Gastroesophageal sphincter (tissue), 3 donors: ENCODE measurements at regions not wholly inside any gene's neighbourhood (a gene's known extent, or its start where the extent isn't known, plus 50 kb on each side); places are given as distances from the start of the nearest gene placed in this dataset.

Experiments used
- CTCF ChIP-seq, 4 experiments: fragments of 200-600 bp in 2 of 4; fragments of 450-650 bp in 2 of 4; sonication (generic) in 1 of 4; IDR thresholded peaks; one replicate each; pipeline ENCODE4 v1.5.1; 2017 to 2019; ENCODE audit warnings: antibody characterized with exemption in 4 of 4, mild to moderate bottlenecking in 2 of 4, moderate library complexity in 2 of 4
- EP300 ChIP-seq: sonication (generic); formaldehyde crosslinking; IDR thresholded peaks from one replicate; pipeline ENCODE4 v1.6.1; 2017; ENCODE audit warnings: antibody characterized with exemption, mild to moderate bottlenecking
- POLR2A ChIP-seq, 2 donors: fragments of 450-650 bp; IDR thresholded peaks; one replicate each; pipeline ENCODE4 v1.6.1; 2017; ENCODE audit warnings: antibody characterized with exemption in 2 of 2, mild to moderate bottlenecking in 2 of 2, moderate library complexity in 1 of 2
- POLR2AphosphoS5 ChIP-seq: sonication (generic); formaldehyde crosslinking; IDR thresholded peaks from one replicate; pipeline ENCODE4 v1.6.1; 2017; ENCODE audit warnings: antibody characterized with exemption

GRCh38 chr17:71363661-71364060 lies 757.2 kb upstream of the SOX9 start:
- TF ChIP-seq CTCF (IDR thresholded peaks at IDR 0.05) (no peak), POLR2A (IDR thresholded peaks at IDR 0.05) (no peak), EP300 (no peak), POLR2AphosphoS5 (no peak)
